Neural progenitor cell (in vitro differentiated cells): ENCODE measurements at regions not wholly inside any gene's neighbourhood (a gene's known extent, or its start where the extent isn't known, plus 50 kb on each side); places are given as distances from the start of the nearest gene placed in this dataset.
A peak's percentile ranks its signal among the peaks of the same experiment; 100 is the strongest.

Source experiments
- DNase-seq: peaks from one replicate; pipeline ENCODE4 v3.0.0-alpha.2; 2016; ENCODE audit warnings: low spot score
- H2AFZ ChIP-seq: fragments of 200-600 bp; sonication (generic); replicated peaks from 2 replicates; pipeline ENCODE4 v1.6.1; 2016; ENCODE audit warnings: antibody characterized with exemption
- H3F3A ChIP-seq: fragments of 200-600 bp; sonication (generic); 2 replicates; pipeline ENCODE4 v1.6.1; 2016; ENCODE audit warnings: antibody characterized with exemption, low read depth
- H3K27ac ChIP-seq: fragments of 200-600 bp; sonication (generic); 2 replicates; pipeline ENCODE4 v1.5.1; 2016; ENCODE audit warnings: mild to moderate bottlenecking
- H3K27me3 ChIP-seq: fragments of 200-600 bp; sonication (generic); 2 replicates; pipeline ENCODE4 v1.6.1; 2016; ENCODE audit warnings: mild to moderate bottlenecking, moderate library complexity
- H3K36me3 ChIP-seq: fragments of 200-600 bp; sonication (generic); 2 replicates; pipeline ENCODE4 v1.5.1; 2016
- H3K4me1 ChIP-seq: fragments of 200-600 bp; sonication (generic); 2 replicates; pipeline ENCODE4 v1.6.1; 2016; ENCODE audit warnings: mixed run types
- H3K4me2 ChIP-seq: fragments of 200-600 bp; sonication (generic); 2 replicates; pipeline ENCODE4 v1.6.1; 2016
- H3K4me3 ChIP-seq: fragments of 200-600 bp; sonication (generic); 2 replicates; pipeline ENCODE4 v1.5.1; 2016
- H3K79me2 ChIP-seq: fragments of 200-600 bp; sonication (generic); 2 replicates; pipeline ENCODE4 v1.6.1; 2016; ENCODE audit warnings: low read depth
- H3K9ac ChIP-seq: fragments of 200-600 bp; sonication (generic); 2 replicates; pipeline ENCODE4 v1.6.1; 2016
- H3K9me3 ChIP-seq: fragments of 200-600 bp; sonication (generic); 2 replicates; pipeline ENCODE4 v1.5.1; 2016; ENCODE audit warnings: low read depth
- H4K20me1 ChIP-seq: fragments of 200-600 bp; sonication (generic); 2 replicates; pipeline ENCODE4 v1.6.1; 2016; ENCODE audit warnings: low read depth
- H3K27ac Mint-ChIP-seq: 3 replicates; pipeline ENCODE4 v1.8.0; 2021; ENCODE audit warnings: mixed read lengths
- H3K27me3 Mint-ChIP-seq: 2 replicates; pipeline ENCODE4 v1.8.0; 2022; ENCODE audit warnings: low read depth, mild to moderate bottlenecking, inconsistent platforms, moderate library complexity, mixed read lengths; ENCODE audit not compliant: insufficient read depth
- H3K36me3 Mint-ChIP-seq: 3 replicates; pipeline ENCODE4 v1.8.0; 2021; ENCODE audit warnings: mixed read lengths
- H3K4me1 Mint-ChIP-seq: 3 replicates; pipeline ENCODE4 v1.8.0; 2021; ENCODE audit warnings: mixed read lengths
- H3K4me3 Mint-ChIP-seq: 3 replicates; pipeline ENCODE4 v1.8.0; 2021; ENCODE audit warnings: mild to moderate bottlenecking, moderate library complexity, mixed read lengths
- H3K9me3 Mint-ChIP-seq: 3 replicates; pipeline ENCODE4 v1.8.0; 2020; ENCODE audit warnings: mixed read lengths
- EZH2 ChIP-seq: fragments of 200-600 bp; sonication (generic); IDR thresholded peaks from 2 replicates; pipeline ENCODE4 v1.6.1; 2017; ENCODE audit warnings: antibody characterized with exemption, mild to moderate bottlenecking, moderate library complexity
- EZH2phosphoT487 ChIP-seq: fragments of 200-600 bp; sonication (generic); IDR thresholded peaks from 2 replicates; pipeline ENCODE4 v1.6.1; 2017; ENCODE audit warnings: antibody characterized with exemption
- TF ChIP-seq, protein P1 (sequence below): fragments of 200-600 bp; sonication (generic); IDR thresholded peaks from 2 replicates; pipeline ENCODE4 v1.5.1; 2017; ENCODE audit warnings: antibody characterized with exemption, mild to moderate bottlenecking

DNA sequence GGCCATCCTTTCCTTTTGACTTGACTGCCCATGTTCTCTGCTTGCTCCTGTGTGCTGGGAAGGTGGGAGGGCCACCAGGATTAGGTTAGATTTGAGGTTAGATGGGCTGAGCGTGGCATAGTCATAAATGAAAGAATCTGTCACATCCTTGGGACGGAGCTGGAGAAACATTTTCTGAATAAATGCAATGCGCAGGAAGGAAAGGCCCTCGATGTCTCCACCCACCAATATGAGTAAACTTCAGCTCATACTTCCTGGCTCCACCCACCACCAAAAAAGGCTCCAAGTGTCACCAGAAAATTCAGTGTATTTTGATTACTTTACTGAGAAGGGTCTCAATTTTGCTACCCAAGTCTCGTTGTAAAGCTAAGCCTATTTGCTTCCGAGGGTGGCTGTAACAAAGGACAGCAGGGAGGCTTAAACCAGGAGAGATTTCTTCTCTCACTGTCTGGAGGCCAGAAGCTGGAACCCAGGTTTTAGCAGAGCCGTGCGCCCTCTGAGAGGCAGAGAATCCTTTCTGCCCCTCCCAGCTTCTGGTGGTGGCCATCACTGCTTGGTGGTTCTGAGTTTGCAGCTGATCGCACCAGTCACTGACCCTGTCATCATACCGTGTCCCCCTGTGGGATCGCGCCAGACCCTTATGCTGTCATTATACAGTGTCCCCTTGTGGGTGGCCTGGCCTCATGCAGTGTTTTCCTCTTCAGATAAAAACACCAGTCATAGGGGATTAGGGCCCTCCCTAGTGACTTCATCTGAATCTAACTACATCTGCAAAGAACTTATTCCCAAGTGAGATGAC, 137.8 kb downstream of the TTLL2 start:
- no peaks in the 10 kb centered on the region for H3K36me3 Mint-ChIP-seq
- no peaks in the 10 kb centered on the region for H3K36me3 ChIP-seq
- H3K4me2 ChIP-seq: no peak overlapping the region
- TF ChIP-seq, protein P1, sequence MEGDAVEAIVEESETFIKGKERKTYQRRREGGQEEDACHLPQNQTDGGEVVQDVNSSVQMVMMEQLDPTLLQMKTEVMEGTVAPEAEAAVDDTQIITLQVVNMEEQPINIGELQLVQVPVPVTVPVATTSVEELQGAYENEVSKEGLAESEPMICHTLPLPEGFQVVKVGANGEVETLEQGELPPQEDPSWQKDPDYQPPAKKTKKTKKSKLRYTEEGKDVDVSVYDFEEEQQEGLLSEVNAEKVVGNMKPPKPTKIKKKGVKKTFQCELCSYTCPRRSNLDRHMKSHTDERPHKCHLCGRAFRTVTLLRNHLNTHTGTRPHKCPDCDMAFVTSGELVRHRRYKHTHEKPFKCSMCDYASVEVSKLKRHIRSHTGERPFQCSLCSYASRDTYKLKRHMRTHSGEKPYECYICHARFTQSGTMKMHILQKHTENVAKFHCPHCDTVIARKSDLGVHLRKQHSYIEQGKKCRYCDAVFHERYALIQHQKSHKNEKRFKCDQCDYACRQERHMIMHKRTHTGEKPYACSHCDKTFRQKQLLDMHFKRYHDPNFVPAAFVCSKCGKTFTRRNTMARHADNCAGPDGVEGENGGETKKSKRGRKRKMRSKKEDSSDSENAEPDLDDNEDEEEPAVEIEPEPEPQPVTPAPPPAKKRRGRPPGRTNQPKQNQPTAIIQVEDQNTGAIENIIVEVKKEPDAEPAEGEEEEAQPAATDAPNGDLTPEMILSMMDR: no peak
- TF ChIP-seq EZH2phosphoT487 (no peak), EZH2 (no peak)
- no peaks in the 10 kb centered on the region for H3K9me3 ChIP-seq
- H3K27me3 Mint-ChIP-seq: no peaks in the 10 kb centered on the region
- H3F3A ChIP-seq: peaks cover 3% of the 10 kb centered on the region
- H3K27me3 ChIP-seq: no peaks in the 10 kb centered on the region
- H3K4me1 Mint-ChIP-seq: peaks cover 16% of the 10 kb centered on the region
- H3K27ac ChIP-seq: no peak overlapping the region
- no peak overlapping the region for H3K4me3 ChIP-seq
- DNase-seq: peak; percentile 9
- H3K27ac Mint-ChIP-seq: peak overlapping the region; percentile 20
- no peaks in the 10 kb centered on the region for H3K79me2 ChIP-seq
- H3K4me1 ChIP-seq: peaks cover 20% of the 10 kb centered on the region
- no peak overlapping the region for H2AFZ ChIP-seq
- H3K4me3 Mint-ChIP-seq: no peak overlapping the region
- H3K9ac ChIP-seq: no peak overlapping the region
- no peaks in the 10 kb centered on the region for H4K20me1 ChIP-seq
- H3K9me3 Mint-ChIP-seq: no peaks in the 10 kb centered on the region

DNA sequence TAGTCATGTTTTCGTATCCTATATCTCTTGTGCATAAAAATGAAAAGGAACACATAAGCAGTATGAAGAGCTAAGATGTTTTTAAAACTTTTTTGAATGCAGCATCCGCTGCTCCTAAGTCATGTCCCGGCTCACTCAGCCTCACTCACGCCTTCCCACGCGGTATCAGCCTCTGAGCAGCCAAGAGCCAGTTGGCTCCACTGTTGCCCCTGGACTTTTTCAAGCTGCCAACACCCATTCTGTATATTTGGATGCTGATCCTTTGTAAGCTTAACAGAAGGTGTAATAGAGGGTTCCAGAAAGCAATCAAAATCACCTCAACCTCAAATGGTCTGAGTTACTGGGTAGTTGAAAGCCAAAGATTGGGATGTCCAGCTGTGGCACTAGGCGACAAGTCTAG, 139.3 kb downstream of the TTLL2 start:
- no peaks in the 10 kb centered on the region for H3K27me3 Mint-ChIP-seq
- Histone ChIP-seq H3K27me3 (no peaks in the 10 kb centered on the region), H2AFZ (no peak overlapping the region), H3K9ac (no peak overlapping the region), H3K9me3 (no peaks in the 10 kb centered on the region), H4K20me1 (no peaks in the 10 kb centered on the region), H3F3A (peaks cover 3% of the 10 kb centered on the region), H3K4me1 (peaks cover 22% of the 10 kb centered on the region), H3K4me2 (no peak overlapping the region), H3K79me2 (no peaks in the 10 kb centered on the region), H3K4me3 (no peak overlapping the region), H3K27ac (no peak overlapping the region), H3K36me3 (no peaks in the 10 kb centered on the region)
- no peak for DNase-seq
- H3K4me3 Mint-ChIP-seq: no peak overlapping the region
- TF ChIP-seq EZH2phosphoT487: no peak
- TF ChIP-seq EZH2: no peak
- TF ChIP-seq, protein P1: no peak
- H3K4me1 Mint-ChIP-seq: peaks cover 22% of the 10 kb centered on the region
- H3K9me3 Mint-ChIP-seq: no peaks in the 10 kb centered on the region
- H3K27ac Mint-ChIP-seq: no peak overlapping the region
- no peaks in the 10 kb centered on the region for H3K36me3 Mint-ChIP-seq

DNA sequence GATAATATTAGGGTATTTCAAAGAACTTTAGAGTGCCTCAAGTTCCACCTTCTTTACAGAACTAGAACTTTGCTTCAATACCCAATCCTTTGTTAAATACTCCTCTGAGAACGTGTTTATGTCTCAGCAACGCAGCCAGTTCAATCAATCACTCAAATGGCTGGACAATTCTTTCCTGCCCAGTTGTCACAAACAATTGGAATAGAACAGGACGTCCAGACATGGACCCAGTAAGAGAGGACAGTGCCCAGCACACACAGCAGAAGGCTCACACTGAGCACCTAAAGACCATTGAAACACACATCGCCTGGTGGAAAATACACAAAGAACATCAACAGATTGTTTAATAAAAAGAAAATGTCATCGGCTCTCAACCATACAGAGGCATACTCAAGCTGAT, 140.6 kb downstream of the TTLL2 start:
- H3K4me3 Mint-ChIP-seq: no peak overlapping the region
- H3K36me3 Mint-ChIP-seq: no peaks in the 10 kb centered on the region
- Histone ChIP-seq H3K4me3 (no peak overlapping the region), H3K4me1 (peaks cover 22% of the 10 kb centered on the region), H3K9me3 (no peaks in the 10 kb centered on the region), H3K79me2 (no peaks in the 10 kb centered on the region), H3K36me3 (no peaks in the 10 kb centered on the region), H3F3A (peaks cover 3% of the 10 kb centered on the region), H4K20me1 (no peaks in the 10 kb centered on the region), H3K4me2 (no peak overlapping the region), H2AFZ (no peak overlapping the region), H3K27ac (no peak overlapping the region), H3K9ac (no peak overlapping the region), H3K27me3 (no peaks in the 10 kb centered on the region)
- H3K27me3 Mint-ChIP-seq: no peaks in the 10 kb centered on the region
- H3K27ac Mint-ChIP-seq: peak overlapping the region; percentile 65
- DNase-seq: no peak
- peaks cover 27% of the 10 kb centered on the region for H3K4me1 Mint-ChIP-seq
- TF ChIP-seq, protein P1: no peak
- no peak for TF ChIP-seq EZH2
- TF ChIP-seq EZH2phosphoT487: no peak
- no peaks in the 10 kb centered on the region for H3K9me3 Mint-ChIP-seq
